ENCODE measurements at regions not wholly inside any gene's neighbourhood (a gene's known extent, or its start where the extent isn't known, plus 50 kb on each side); places are given as distances from the start of the nearest gene placed in this dataset.

DNA sequence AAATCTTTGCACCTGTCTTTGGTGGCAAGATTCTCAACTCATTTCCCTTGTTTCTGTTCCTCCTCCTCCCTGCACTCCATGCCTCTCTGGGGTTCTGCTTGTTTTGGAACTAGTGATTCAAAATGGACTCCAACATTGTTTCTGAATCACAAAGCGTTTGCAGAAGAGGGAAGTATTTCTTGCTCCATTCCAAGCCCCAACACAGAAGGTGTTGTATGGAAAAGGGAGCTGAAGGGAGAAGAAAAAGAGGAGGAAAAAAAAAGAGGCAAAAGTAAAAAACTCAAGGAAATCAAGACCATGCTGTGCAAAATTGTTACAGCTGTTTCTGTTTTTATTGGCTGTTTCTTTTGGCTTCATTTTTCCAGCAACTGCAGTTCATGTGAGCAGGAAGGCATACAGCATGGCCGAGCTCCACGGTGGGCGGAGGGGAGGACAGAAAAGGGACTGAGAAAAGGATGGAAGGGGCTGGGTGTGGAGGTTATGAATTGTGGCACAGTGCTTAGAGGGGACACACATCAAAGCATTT, 66.9 kb upstream of the PRL start:
- ChIA-PET CTCF (no interaction called here), POLR2A (no interaction called here), RAD21 (ENCODE audit: low non-redundant PET in 1 of 2, low total read pairs in 2 of 2, uncharacterized antibody in 2 of 2, unreplicated experiment in 2 of 2) (no interaction called here)
- Histone ChIP-seq H3K4me3 (replicated peaks in 1 of 2; ENCODE audit: low read depth in 1 of 2, low read length in 2 of 2) (no peak overlapping the region), H3K36me3 (ENCODE audit: control insufficient read depth in 1 of 2, insufficient read depth in 2 of 2, low read length in 2 of 2) (no peaks in the 10 kb centered on the region), H4K20me1 (ENCODE audit: insufficient read depth) (no peaks in the 10 kb centered on the region), H3K27ac (ENCODE audit: low read depth, low read length) (no peak overlapping the region), H2AFZ (ENCODE audit: low read depth, low read length, poor library complexity, severe bottlenecking) (no peak overlapping the region), H3K4me1 (ENCODE audit: control insufficient read depth in 1 of 2, insufficient read depth in 2 of 2, low read length in 2 of 2) (no peaks in the 10 kb centered on the region; a peak in 1 of 4 replicates), H3K9ac (ENCODE audit: low read length) (no peak overlapping the region), H3K79me2 (ENCODE audit: insufficient read depth, low read length) (no peaks in the 10 kb centered on the region), H3K27me3 (ENCODE audit: insufficient read depth, low read length) (no peaks in the 10 kb centered on the region), H3K9me2 (ENCODE audit: insufficient read depth) (no peaks in the 10 kb centered on the region), H3K9me3 (ENCODE audit: control insufficient read depth in 1 of 2, insufficient read depth in 1 of 2, low read depth in 1 of 2, low read length in 2 of 2) (no peaks in the 10 kb centered on the region), H3K4me2 (ENCODE audit: low read length) (no peak overlapping the region)
- ATAC-seq (no peak), DNase-seq (ENCODE audit: low read depth, low spot score) (no peak)
- no TSS peak for BruUV-seq (replicated peaks)
- TF ChIP-seq, protein P1, sequence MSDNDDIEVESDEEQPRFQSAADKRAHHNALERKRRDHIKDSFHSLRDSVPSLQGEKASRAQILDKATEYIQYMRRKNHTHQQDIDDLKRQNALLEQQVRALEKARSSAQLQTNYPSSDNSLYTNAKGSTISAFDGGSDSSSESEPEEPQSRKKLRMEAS (IDR thresholded peaks at IDR 0.05) = no peak
- TF ChIP-seq, protein P2, sequence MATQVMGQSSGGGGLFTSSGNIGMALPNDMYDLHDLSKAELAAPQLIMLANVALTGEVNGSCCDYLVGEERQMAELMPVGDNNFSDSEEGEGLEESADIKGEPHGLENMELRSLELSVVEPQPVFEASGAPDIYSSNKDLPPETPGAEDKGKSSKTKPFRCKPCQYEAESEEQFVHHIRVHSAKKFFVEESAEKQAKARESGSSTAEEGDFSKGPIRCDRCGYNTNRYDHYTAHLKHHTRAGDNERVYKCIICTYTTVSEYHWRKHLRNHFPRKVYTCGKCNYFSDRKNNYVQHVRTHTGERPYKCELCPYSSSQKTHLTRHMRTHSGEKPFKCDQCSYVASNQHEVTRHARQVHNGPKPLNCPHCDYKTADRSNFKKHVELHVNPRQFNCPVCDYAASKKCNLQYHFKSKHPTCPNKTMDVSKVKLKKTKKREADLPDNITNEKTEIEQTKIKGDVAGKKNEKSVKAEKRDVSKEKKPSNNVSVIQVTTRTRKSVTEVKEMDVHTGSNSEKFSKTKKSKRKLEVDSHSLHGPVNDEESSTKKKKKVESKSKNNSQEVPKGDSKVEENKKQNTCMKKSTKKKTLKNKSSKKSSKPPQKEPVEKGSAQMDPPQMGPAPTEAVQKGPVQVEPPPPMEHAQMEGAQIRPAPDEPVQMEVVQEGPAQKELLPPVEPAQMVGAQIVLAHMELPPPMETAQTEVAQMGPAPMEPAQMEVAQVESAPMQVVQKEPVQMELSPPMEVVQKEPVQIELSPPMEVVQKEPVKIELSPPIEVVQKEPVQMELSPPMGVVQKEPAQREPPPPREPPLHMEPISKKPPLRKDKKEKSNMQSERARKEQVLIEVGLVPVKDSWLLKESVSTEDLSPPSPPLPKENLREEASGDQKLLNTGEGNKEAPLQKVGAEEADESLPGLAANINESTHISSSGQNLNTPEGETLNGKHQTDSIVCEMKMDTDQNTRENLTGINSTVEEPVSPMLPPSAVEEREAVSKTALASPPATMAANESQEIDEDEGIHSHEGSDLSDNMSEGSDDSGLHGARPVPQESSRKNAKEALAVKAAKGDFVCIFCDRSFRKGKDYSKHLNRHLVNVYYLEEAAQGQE (IDR thresholded peaks at IDR 0.05; ENCODE audit: low read depth) = no peak
- TF ChIP-seq POLR2AphosphoS5 (IDR thresholded peaks at IDR 0.05; ENCODE audit: low read depth, low read length) = no peak
- intact Hi-C loops (cut with micrococcal nuclease) = no loop called here

DNA sequence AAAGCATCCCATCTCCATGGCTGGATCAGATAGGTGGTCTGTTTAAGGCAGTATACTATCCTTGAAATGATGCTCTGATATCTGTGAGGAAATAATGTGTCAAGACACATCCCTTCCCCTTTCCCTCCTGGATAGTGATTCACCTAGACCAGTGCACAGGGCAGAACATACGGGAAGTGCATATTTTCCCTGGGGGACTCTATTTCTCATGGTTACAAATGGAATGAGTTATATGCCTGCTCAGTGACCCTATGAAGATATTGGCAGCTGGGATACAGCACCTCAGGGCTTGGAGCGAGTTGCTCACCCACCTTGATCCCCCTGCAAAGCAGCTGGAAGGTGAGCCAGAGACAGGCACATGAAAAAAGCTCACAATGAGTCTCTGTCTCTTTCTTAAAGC, 67.5 kb upstream of the PRL start:
- no peak for ATAC-seq
- Histone ChIP-seq H4K20me1 (ENCODE audit: insufficient read depth) (no peaks in the 10 kb centered on the region), H3K36me3 (ENCODE audit: control insufficient read depth in 1 of 2, insufficient read depth in 2 of 2, low read length in 2 of 2) (no peaks in the 10 kb centered on the region), H3K79me2 (ENCODE audit: insufficient read depth, low read length) (no peaks in the 10 kb centered on the region), H3K27me3 (ENCODE audit: insufficient read depth, low read length) (no peaks in the 10 kb centered on the region), H2AFZ (ENCODE audit: low read depth, low read length, poor library complexity, severe bottlenecking) (no peak overlapping the region), H3K9me2 (ENCODE audit: insufficient read depth) (no peaks in the 10 kb centered on the region), H3K4me3 (replicated peaks in 1 of 2; ENCODE audit: low read depth in 1 of 2, low read length in 2 of 2) (no peak overlapping the region), H3K9me3 (ENCODE audit: control insufficient read depth in 1 of 2, insufficient read depth in 1 of 2, low read depth in 1 of 2, low read length in 2 of 2) (no peaks in the 10 kb centered on the region), H3K27ac (ENCODE audit: low read depth, low read length) (no peak overlapping the region), H3K4me2 (ENCODE audit: low read length) (no peak overlapping the region), H3K9ac (ENCODE audit: low read length) (no peak overlapping the region), H3K4me1 (ENCODE audit: control insufficient read depth in 1 of 2, insufficient read depth in 2 of 2, low read length in 2 of 2) (no peaks in the 10 kb centered on the region; a peak in 1 of 4 replicates)
- intact Hi-C loops (cut with micrococcal nuclease) = no loop called here
- ChIA-PET POLR2A (no interaction called here), CTCF (no interaction called here), RAD21 (ENCODE audit: low non-redundant PET in 1 of 2, low total read pairs in 2 of 2, uncharacterized antibody in 2 of 2, unreplicated experiment in 2 of 2) (no interaction called here)
- DNase-seq (ENCODE audit: low read depth, low spot score) = no peak
- no TSS peak for BruUV-seq (replicated peaks)
- TF ChIP-seq ZFX (IDR thresholded peaks at IDR 0.05) (no peak), JUND (IDR thresholded peaks at IDR 0.05) (no peak), EZH2phosphoT487 (IDR thresholded peaks at IDR 0.05; ENCODE audit: borderline replicate concordance) (no peak), YY1 (IDR thresholded peaks at IDR 0.05; ENCODE audit: extremely low read depth, insufficient replicate concordance, low read depth, low read length) (no peak), SIN3A (IDR thresholded peaks at IDR 0.05; ENCODE audit: low read depth) (no peak), SRF (IDR thresholded peaks at IDR 0.05; ENCODE audit: low read depth) (no peak), SP1 (IDR thresholded peaks at IDR 0.05; ENCODE audit: low read depth) (no peak), CEBPB (IDR thresholded peaks at IDR 0.05; ENCODE audit: low read depth) (no peak), EZH2 (IDR thresholded peaks at IDR 0.05) (no peak), POLR2A (IDR thresholded peaks at IDR 0.05; ENCODE audit: borderline replicate concordance, extremely low read depth, insufficient read depth, insufficient read length) (no peak), TCF7L2 (IDR thresholded peaks at IDR 0.05; ENCODE audit: borderline replicate concordance, extremely low read depth, insufficient read depth, insufficient read length) (no peak), ELF1 (IDR thresholded peaks at IDR 0.05; ENCODE audit: borderline replicate concordance, low read depth) (no peak), RAD21 (IDR thresholded peaks at IDR 0.05; ENCODE audit: low read depth) (no peak)
- TF ChIP-seq, protein P2 (IDR thresholded peaks at IDR 0.05; ENCODE audit: low read depth) = no peak

Data from HCT116 (cell line).